ENCODE measurements at regions not wholly inside any gene's neighbourhood (a gene's known extent, or its start where the extent isn't known, plus 50 kb on each side); places are given as distances from the start of the nearest gene placed in this dataset.
"Not testable (repeated sequence)": the region's sequence is repeated elsewhere in the genome, so short reads cannot be mapped to it uniquely, and the experiment has no call there.

- Histone ChIP-seq H3K36me3 (ENCODE audit: control insufficient read depth in 2 of 3, insufficient read depth in 3 of 3, low read length in 3 of 3) (no peaks in the 10 kb centered on the region), H3K9ac (ENCODE audit: low read length in 3 of 3) (no peak overlapping the region), H3K9me3 (ENCODE audit: control insufficient read depth in 2 of 3, insufficient read depth in 1 of 3, low read length in 3 of 3) (no peaks in the 10 kb centered on the region), H3K4me3 (ENCODE audit: low read length in 3 of 3) (no peak overlapping the region), H3K27me3 (ENCODE audit: control insufficient read depth, insufficient read depth, low read length) (no peaks in the 10 kb centered on the region), H3K27ac (ENCODE audit: low read depth in 2 of 2, low read length in 2 of 2) (no peak overlapping the region), H3K4me1 (ENCODE audit: control insufficient read depth in 2 of 3, insufficient read depth in 2 of 3, low read depth in 1 of 3, low read length in 3 of 3) (no peaks in the 10 kb centered on the region)
- no peak for DNase-seq
- no peak for TF ChIP-seq CTCF (IDR thresholded peaks at IDR 0.05; ENCODE audit: borderline replicate concordance, extremely low read depth, insufficient read depth)
- intact Hi-C loops (cut with DNase I), result no loop called here
- peak; percentile 25 for FAIRE-seq
Measured at GRCh38 chr1:69090170-69090569, 477.6 kb upstream of the LRRC7 start.

DNA sequence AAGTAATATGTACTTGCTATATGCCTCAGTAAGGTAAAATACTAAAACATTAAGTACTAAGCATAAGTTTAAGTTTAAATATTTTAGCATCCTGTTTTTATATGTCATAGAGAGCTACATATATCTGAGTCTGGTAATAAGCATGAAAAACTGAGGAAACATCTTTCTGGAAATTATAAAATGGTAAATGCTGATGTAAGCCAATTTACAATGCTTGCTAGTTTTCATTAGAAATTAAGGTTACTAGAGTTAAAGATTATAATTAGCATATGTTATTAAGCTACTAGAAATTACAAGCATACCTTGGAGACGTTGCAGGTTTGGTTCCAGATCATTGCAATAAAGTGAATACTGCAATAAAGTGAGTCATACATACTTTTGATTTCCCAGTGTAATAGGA is 477.0 kb upstream of the LRRC7 start:
- no peaks in the 10 kb centered on the region for H3K27me3 ChIP-seq (ENCODE audit: control insufficient read depth, insufficient read depth, low read length)
- FAIRE-seq (no peak), DNase-seq (no peak)
- intact Hi-C loops (cut with DNase I), result no loop called here
- no peak for TF ChIP-seq CTCF (IDR thresholded peaks at IDR 0.05; ENCODE audit: borderline replicate concordance, extremely low read depth, insufficient read depth)
- H3K27ac ChIP-seq (ENCODE audit: low read depth in 2 of 2, low read length in 2 of 2), result no peak overlapping the region
- H3K9ac ChIP-seq (ENCODE audit: low read length in 3 of 3), result no peak overlapping the region
- no peaks in the 10 kb centered on the region for H3K4me1 ChIP-seq (ENCODE audit: control insufficient read depth in 2 of 3, insufficient read depth in 2 of 3, low read depth in 1 of 3, low read length in 3 of 3)
- no peaks in the 10 kb centered on the region for H3K36me3 ChIP-seq (ENCODE audit: control insufficient read depth in 2 of 3, insufficient read depth in 3 of 3, low read length in 3 of 3)
- no peak overlapping the region for H3K4me3 ChIP-seq (ENCODE audit: low read length in 3 of 3)
- no peaks in the 10 kb centered on the region for H3K9me3 ChIP-seq (ENCODE audit: control insufficient read depth in 2 of 3, insufficient read depth in 1 of 3, low read length in 3 of 3)

- H3K9me3 ChIP-seq (ENCODE audit: control insufficient read depth in 2 of 3, insufficient read depth in 1 of 3, low read length in 3 of 3); H3K36me3 ChIP-seq (ENCODE audit: control insufficient read depth in 2 of 3, insufficient read depth in 3 of 3, low read length in 3 of 3); DNase-seq; FAIRE-seq; intact Hi-C loops (cut with DNase I); H3K4me1 ChIP-seq (ENCODE audit: control insufficient read depth in 2 of 3, insufficient read depth in 2 of 3, low read depth in 1 of 3, low read length in 3 of 3); H3K4me3 ChIP-seq (ENCODE audit: low read length in 3 of 3); H3K9ac ChIP-seq (ENCODE audit: low read length in 3 of 3); H3K27ac ChIP-seq (ENCODE audit: low read depth in 2 of 2, low read length in 2 of 2); H3K27me3 ChIP-seq (ENCODE audit: control insufficient read depth, insufficient read depth, low read length): not testable (repeated sequence)
Measured at GRCh38 chr1:69102058-69102457, 465.7 kb upstream of the LRRC7 start.

DNA sequence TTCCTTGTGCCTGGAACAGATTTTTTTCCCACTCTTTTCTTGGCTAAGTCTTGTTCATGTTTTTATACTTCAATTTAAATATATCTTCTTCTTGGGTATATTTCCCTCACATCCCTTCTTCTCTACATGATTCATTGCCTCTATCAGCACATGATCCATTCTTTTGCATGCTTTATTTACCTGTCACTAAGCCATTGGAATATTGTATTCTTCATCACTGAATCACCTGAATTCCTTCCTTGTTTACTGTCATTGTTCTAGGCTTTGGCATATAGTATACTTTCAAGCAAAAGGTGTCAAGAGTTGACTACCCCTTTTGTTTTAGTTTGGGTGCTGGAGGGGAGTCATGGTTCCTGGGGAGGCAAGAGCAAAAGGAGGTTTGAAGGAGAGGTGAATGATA is 464.5 kb upstream of the LRRC7 start:
- FAIRE-seq (no peak), DNase-seq (no peak)
- Histone ChIP-seq H3K9ac (ENCODE audit: low read length in 3 of 3) (no peak overlapping the region), H3K9me3 (ENCODE audit: control insufficient read depth in 2 of 3, insufficient read depth in 1 of 3, low read length in 3 of 3) (no peaks in the 10 kb centered on the region), H3K4me1 (ENCODE audit: control insufficient read depth in 2 of 3, insufficient read depth in 2 of 3, low read depth in 1 of 3, low read length in 3 of 3) (no peaks in the 10 kb centered on the region), H3K36me3 (ENCODE audit: control insufficient read depth in 2 of 3, insufficient read depth in 3 of 3, low read length in 3 of 3) (no peaks in the 10 kb centered on the region), H3K27ac (ENCODE audit: low read depth in 2 of 2, low read length in 2 of 2) (no peak overlapping the region), H3K27me3 (ENCODE audit: control insufficient read depth, insufficient read depth, low read length) (no peaks in the 10 kb centered on the region), H3K4me3 (ENCODE audit: low read length in 3 of 3) (no peak overlapping the region)
- intact Hi-C loops (cut with DNase I), result no loop called here
- no peak for TF ChIP-seq CTCF (IDR thresholded peaks at IDR 0.05; ENCODE audit: borderline replicate concordance, extremely low read depth, insufficient read depth)

Data from kidney (tissue), 13 donors.